Stimulated activated CD4-positive, alpha-beta T cell treated with anti-CD3 and anti-CD28 coated beads, Interleukin-4, amount 100 ng/mL, for 1 hour (primary cell): ENCODE measurements at regions not wholly inside any gene's neighbourhood (a gene's known extent, or its start where the extent isn't known, plus 50 kb on each side); places are given as distances from the start of the nearest gene placed in this dataset.
"Not testable (repeated sequence)": the region's sequence is repeated elsewhere in the genome, so short reads cannot be mapped to it uniquely, and the experiment has no call there.

Experiments
- DNase-seq: peaks from one replicate; pipeline ENCODE4 v3.0.0-alpha.2; 2020

GRCh38 chr21:6066320-6066985, 4454.9 kb upstream of the TPTE start:
- not testable (repeated sequence) for DNase-seq

GRCh38 chr21:6068098-6068831, 4453.1 kb upstream of the TPTE start:
- DNase-seq, result not testable (repeated sequence)

GRCh38 chr21:6070213-6070612, 4451.2 kb upstream of the TPTE start:
- not testable (repeated sequence) for DNase-seq

GRCh38 chr21:6072691-6073090, 4448.7 kb upstream of the TPTE start:
- DNase-seq, result not testable (repeated sequence)

- not testable (repeated sequence) for DNase-seq
Measured at GRCh38 chr21:6073993-6074705, 4447.2 kb upstream of the TPTE start.

- not testable (repeated sequence) for DNase-seq
Measured at GRCh38 chr21:6074935-6075334, 4446.4 kb upstream of the TPTE start.

- not testable (repeated sequence) for DNase-seq
Measured at GRCh38 chr21:6075627-6076208, 4445.7 kb upstream of the TPTE start.

- DNase-seq, result not testable (repeated sequence)
Measured at GRCh38 chr21:6077358-6077757, 4444.0 kb upstream of the TPTE start.

GRCh38 chr21:6078902-6079301, 4442.5 kb upstream of the TPTE start:
- DNase-seq, result not testable (repeated sequence)

GRCh38 chr21:6080941-6081655, 4440.3 kb upstream of the TPTE start:
- not testable (repeated sequence) for DNase-seq

GRCh38 chr21:6082166-6082565, 4439.2 kb upstream of the TPTE start:
- not testable (repeated sequence) for DNase-seq

- DNase-seq, result not testable (repeated sequence)
Measured at GRCh38 chr21:6083574-6084120, 4437.7 kb upstream of the TPTE start.

- DNase-seq, result not testable (repeated sequence)
Measured at GRCh38 chr21:6086038-6086437, 4435.3 kb upstream of the TPTE start.

- DNase-seq, result not testable (repeated sequence)
Measured at GRCh38 chr21:6087579-6088178, 4433.7 kb upstream of the TPTE start.

GRCh38 chr21:6090286-6090908, 4431.0 kb upstream of the TPTE start:
- DNase-seq, result not testable (repeated sequence)

- DNase-seq, result not testable (repeated sequence)
Measured at GRCh38 chr21:6091335-6092027, 4429.9 kb upstream of the TPTE start.

- DNase-seq, result not testable (repeated sequence)
Measured at GRCh38 chr21:6092401-6092800, 4429.0 kb upstream of the TPTE start.

- peak; percentile 1 for DNase-seq
Measured at GRCh38 chr21:6093419-6093818, 4428.0 kb upstream of the TPTE start.

- not testable (repeated sequence) for DNase-seq
Measured at GRCh38 chr21:6093870-6094269, 4427.5 kb upstream of the TPTE start.

- DNase-seq, result not testable (repeated sequence)
Measured at GRCh38 chr21:6095304-6095703, 4426.1 kb upstream of the TPTE start.
